A549 (cell line): ENCODE measurements at regions not wholly inside any gene's neighbourhood (a gene's known extent, or its start where the extent isn't known, plus 50 kb on each side); places are given as distances from the start of the nearest gene placed in this dataset.

ENCODE experiments used
- BHLHE40 ChIP-seq: IDR thresholded peaks from 2 replicates; pipeline ENCODE4 v1.6.1; 2012; ENCODE audit warnings: low read depth, low read length, inconsistent platforms
- CBX8 ChIP-seq: fragments of 200-600 bp; sonication (generic); IDR thresholded peaks from 2 replicates; pipeline ENCODE4 v1.6.1; 2016
- CEBPB ChIP-seq, 2 experiments: fragments of >200 bp in 1 of 2; sonication (Bioruptor Twin) in 1 of 2; formaldehyde crosslinking in 1 of 2; IDR thresholded peaks; 2 replicates each; pipeline ENCODE4 v1.6.1; 2012 to 2016
- CHD2 ChIP-seq: fragments of 150-350 bp; IDR thresholded peaks from 2 replicates; pipeline ENCODE4 v1.6.1; 2014; ENCODE audit warnings: low read length; ENCODE audit not compliant: partially characterized antibody
- EP300 ChIP-seq, 2 experiments: fragments of >200 bp; sonication (Bioruptor Twin); formaldehyde crosslinking; IDR thresholded peaks; 2 replicates in 1 of 2; 3 replicates in 1 of 2; pipeline ENCODE4 v1.6.1; 2016 to 2017
- ESRRA ChIP-seq: fragments of 150-350 bp; IDR thresholded peaks from 2 replicates; pipeline ENCODE4 v1.6.1; 2014; ENCODE audit warnings: mild to moderate bottlenecking, low read length, borderline replicate concordance
- HOXB5 ChIP-seq: fragments of 250-450 bp; sonication (Bioruptor Pico); IDR thresholded peaks from 2 replicates; pipeline ENCODE4 v1.5.0; 2020; ENCODE audit warnings: mild to moderate bottlenecking, moderate library complexity
- POLR2A ChIP-seq: IDR thresholded peaks from 2 replicates; pipeline ENCODE4 v1.6.1; 2012; ENCODE audit warnings: mild to moderate bottlenecking, low read length
- POLR2AphosphoS2 ChIP-seq: conservative IDR thresholded peaks from 2 replicates; pipeline ENCODE4 v1.6.1; 2012; ENCODE audit warnings: low read length, improper control_type of control experiment, inconsistent platforms
- RAD21 ChIP-seq, 2 experiments: fragments of >200 bp in 1 of 2; sonication (Bioruptor Twin) in 1 of 2; formaldehyde crosslinking in 1 of 2; IDR thresholded peaks in 1 of 2; conservative IDR thresholded peaks in 1 of 2; 2 replicates in 1 of 2; 3 replicates in 1 of 2; pipeline ENCODE4 v1.6.1; 2012 to 2018; ENCODE audit warnings: inconsistent platforms in 1 of 2
- TF ChIP-seq, protein P1 (sequence below): fragments of >200 bp; sonication (Bioruptor Twin); formaldehyde crosslinking; IDR thresholded peaks from 3 replicates; pipeline ENCODE4 v1.5.1; 2016

DNA sequence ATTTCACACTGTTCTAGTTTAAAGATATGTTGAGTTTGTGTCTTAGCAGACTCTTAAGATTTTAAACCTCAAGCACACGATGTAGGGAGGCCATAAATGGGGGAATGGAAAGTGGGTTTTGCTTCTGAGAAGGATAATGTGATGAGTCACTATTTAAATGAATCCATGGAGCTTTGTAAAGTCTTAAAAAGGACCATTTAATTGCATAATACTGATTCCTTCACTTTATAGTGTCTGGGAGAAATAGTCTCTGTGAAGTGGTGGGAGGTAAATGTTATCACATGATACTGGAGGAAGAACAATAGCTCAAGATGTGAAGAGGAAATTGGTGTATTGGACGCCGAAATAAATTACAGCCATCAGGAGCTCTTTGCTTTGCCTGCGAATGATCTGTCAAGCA lies 84.0 kb upstream of the MYO3A start:
- TF ChIP-seq RAD21 (conservative IDR thresholded peaks at IDR 0.05 in 1 of 2, IDR thresholded peaks at IDR 0.05 in 1 of 2) (no peak), ESRRA (no peak), POLR2A (no peak), POLR2AphosphoS2 (no peak), CEBPB (IDR thresholded peaks at IDR 0.05) (no peak), CHD2 (no peak), CBX8 (no peak), BHLHE40 (no peak), EP300 (IDR thresholded peaks at IDR 0.05) (no peak), HOXB5 (CRISPR knock-in tag) (no peak)
- TF ChIP-seq, protein P1, sequence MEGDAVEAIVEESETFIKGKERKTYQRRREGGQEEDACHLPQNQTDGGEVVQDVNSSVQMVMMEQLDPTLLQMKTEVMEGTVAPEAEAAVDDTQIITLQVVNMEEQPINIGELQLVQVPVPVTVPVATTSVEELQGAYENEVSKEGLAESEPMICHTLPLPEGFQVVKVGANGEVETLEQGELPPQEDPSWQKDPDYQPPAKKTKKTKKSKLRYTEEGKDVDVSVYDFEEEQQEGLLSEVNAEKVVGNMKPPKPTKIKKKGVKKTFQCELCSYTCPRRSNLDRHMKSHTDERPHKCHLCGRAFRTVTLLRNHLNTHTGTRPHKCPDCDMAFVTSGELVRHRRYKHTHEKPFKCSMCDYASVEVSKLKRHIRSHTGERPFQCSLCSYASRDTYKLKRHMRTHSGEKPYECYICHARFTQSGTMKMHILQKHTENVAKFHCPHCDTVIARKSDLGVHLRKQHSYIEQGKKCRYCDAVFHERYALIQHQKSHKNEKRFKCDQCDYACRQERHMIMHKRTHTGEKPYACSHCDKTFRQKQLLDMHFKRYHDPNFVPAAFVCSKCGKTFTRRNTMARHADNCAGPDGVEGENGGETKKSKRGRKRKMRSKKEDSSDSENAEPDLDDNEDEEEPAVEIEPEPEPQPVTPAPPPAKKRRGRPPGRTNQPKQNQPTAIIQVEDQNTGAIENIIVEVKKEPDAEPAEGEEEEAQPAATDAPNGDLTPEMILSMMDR = no peak
